HG02973 (cell line): ENCODE measurements at regions not wholly inside any gene's neighbourhood (a gene's known extent, or its start where the extent isn't known, plus 50 kb on each side); places are given as distances from the start of the nearest gene placed in this dataset.
"Not testable (repeated sequence)": the region's sequence is repeated elsewhere in the genome, so short reads cannot be mapped to it uniquely, and the experiment has no call there.

Experiments
- ATAC-seq: cut with Tn5 transposase; IDR thresholded peaks from one replicate; pipeline ENCODE4 v1.9.1; 2021; ENCODE audit warnings: moderate library complexity; ENCODE audit not compliant: unreplicated experiment

GRCh38 chr9:117775591-117775990, 71.4 kb downstream of the TLR4 start:
- ATAC-seq, result no peak

- ATAC-seq, result peak; percentile 82
These were observed 73.6 kb downstream of the TLR4 start for GRCh38 chr9:117777823-117778222.

- no peak for ATAC-seq
These were observed 75.6 kb downstream of the TLR4 start for GRCh38 chr9:117779760-117780159.

GRCh38 chr9:117782931-117783788, 79.0 kb downstream of the TLR4 start:
- peak; percentile 81 for ATAC-seq

GRCh38 chr9:117783828-117784227, 79.6 kb downstream of the TLR4 start:
- peak; percentile 87 for ATAC-seq

- no peak for ATAC-seq
These were observed 80.8 kb downstream of the TLR4 start for GRCh38 chr9:117784996-117785395.

- no peak for ATAC-seq
These were observed 83.5 kb downstream of the TLR4 start for GRCh38 chr9:117787746-117788145.

GRCh38 chr9:117795271-117795670, 91.1 kb downstream of the TLR4 start:
- ATAC-seq, result no peak

- ATAC-seq, result no peak
These were observed 92.5 kb downstream of the TLR4 start for GRCh38 chr9:117796681-117797080.

GRCh38 chr9:117800389-117800788, 96.2 kb downstream of the TLR4 start:
- ATAC-seq, result no peak

- no peak for ATAC-seq
These were observed 105.5 kb downstream of the TLR4 start for GRCh38 chr9:117809751-117810150.

- ATAC-seq, result no peak
These were observed 111.1 kb downstream of the TLR4 start for GRCh38 chr9:117815315-117815714.

- no peak for ATAC-seq
These were observed 111.7 kb downstream of the TLR4 start for GRCh38 chr9:117815948-117816347.

- ATAC-seq, result no peak
These were observed 117.8 kb downstream of the TLR4 start for GRCh38 chr9:117821954-117822353.

GRCh38 chr9:117823576-117823975, 119.4 kb downstream of the TLR4 start:
- ATAC-seq, result no peak

- ATAC-seq, result peak; percentile 94
These were observed 121.6 kb downstream of the TLR4 start for GRCh38 chr9:117825609-117826347.

GRCh38 chr9:117826837-117827236, 122.6 kb downstream of the TLR4 start:
- ATAC-seq, result no peak

- ATAC-seq, result no peak
These were observed 123.3 kb downstream of the TLR4 start for GRCh38 chr9:117827456-117827855.

GRCh38 chr9:117828466-117828865, 124.3 kb downstream of the TLR4 start:
- no peak for ATAC-seq

GRCh38 chr9:117835798-117836197, 131.6 kb downstream of the TLR4 start:
- peak; percentile 80 for ATAC-seq

GRCh38 chr9:117839862-117840261, 135.7 kb downstream of the TLR4 start:
- ATAC-seq, result no peak

- ATAC-seq, result not testable (repeated sequence)
These were observed 147.7 kb downstream of the TLR4 start for GRCh38 chr9:117851836-117852461.
